ENCODE measurements at regions not wholly inside any gene's neighbourhood (a gene's known extent, or its start where the extent isn't known, plus 50 kb on each side); places are given as distances from the start of the nearest gene placed in this dataset.

GRCh38 chr2:118167026-118167425, 78.8 kb downstream of the INSIG2 start:
- no peak for DNase-seq

- DNase-seq, result no peak
Measured at GRCh38 chr2:118166242-118166641, 78.0 kb downstream of the INSIG2 start.

- DNase-seq, result no peak
Measured at GRCh38 chr2:118165595-118165994, 77.3 kb downstream of the INSIG2 start.
